H1 (cell line): ENCODE measurements at regions not wholly inside any gene's neighbourhood (a gene's known extent, or its start where the extent isn't known, plus 50 kb on each side); places are given as distances from the start of the nearest gene placed in this dataset.

Source experiments
- TF ChIP-seq, protein P1 (sequence below), 3 experiments: IDR thresholded peaks; 1 replicate in 2 of 3; 2 replicates in 1 of 3; pipeline versions ENCODE4 v1.5.1 to v1.6.1; 2011; ENCODE audit warnings: low read length in 3 of 3, mild to moderate bottlenecking in 3 of 3, inconsistent platforms in 2 of 3, low read depth in 1 of 3, moderate library complexity in 1 of 3; ENCODE audit not compliant: insufficient read depth in 1 of 3; ENCODE audit errors: control extremely low read depth in 1 of 3
- TF ChIP-seq, protein P2 (sequence below): IDR thresholded peaks from 2 replicates; pipeline ENCODE4 v1.6.1; 2012; ENCODE audit warnings: low read length, inconsistent platforms

DNA sequence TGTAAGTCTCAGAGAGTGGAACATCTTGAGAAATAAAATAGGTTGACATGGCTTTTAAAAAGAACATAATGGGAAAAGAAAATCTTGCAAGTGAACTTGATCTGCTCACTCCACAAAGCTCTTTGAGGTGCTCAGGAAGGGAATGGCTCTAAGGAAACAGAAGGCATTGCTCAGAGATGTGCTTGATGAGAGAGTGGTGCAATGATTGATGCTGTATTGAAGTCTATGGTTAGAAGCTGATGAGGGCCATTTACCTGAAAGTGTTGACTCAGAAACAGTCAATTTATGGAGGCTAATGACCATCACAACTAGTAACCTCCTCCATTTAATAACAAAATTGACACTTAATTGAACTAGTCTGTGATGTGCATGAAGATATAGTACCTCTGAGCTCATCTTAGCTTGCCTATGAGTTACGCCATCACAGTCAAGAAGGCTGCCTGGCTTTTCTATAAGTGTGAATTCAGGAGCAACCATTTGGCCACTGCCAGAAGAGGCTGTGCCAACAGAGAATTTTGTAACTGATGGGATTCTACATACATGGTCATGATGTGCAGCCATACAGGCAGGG is 639.1 kb downstream of the JRKL start:
- TF ChIP-seq, protein P1, sequence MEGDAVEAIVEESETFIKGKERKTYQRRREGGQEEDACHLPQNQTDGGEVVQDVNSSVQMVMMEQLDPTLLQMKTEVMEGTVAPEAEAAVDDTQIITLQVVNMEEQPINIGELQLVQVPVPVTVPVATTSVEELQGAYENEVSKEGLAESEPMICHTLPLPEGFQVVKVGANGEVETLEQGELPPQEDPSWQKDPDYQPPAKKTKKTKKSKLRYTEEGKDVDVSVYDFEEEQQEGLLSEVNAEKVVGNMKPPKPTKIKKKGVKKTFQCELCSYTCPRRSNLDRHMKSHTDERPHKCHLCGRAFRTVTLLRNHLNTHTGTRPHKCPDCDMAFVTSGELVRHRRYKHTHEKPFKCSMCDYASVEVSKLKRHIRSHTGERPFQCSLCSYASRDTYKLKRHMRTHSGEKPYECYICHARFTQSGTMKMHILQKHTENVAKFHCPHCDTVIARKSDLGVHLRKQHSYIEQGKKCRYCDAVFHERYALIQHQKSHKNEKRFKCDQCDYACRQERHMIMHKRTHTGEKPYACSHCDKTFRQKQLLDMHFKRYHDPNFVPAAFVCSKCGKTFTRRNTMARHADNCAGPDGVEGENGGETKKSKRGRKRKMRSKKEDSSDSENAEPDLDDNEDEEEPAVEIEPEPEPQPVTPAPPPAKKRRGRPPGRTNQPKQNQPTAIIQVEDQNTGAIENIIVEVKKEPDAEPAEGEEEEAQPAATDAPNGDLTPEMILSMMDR (IDR thresholded peaks at IDR 0.05; ENCODE audit: control extremely low read depth in 1 of 3, insufficient read depth in 1 of 3, low read depth in 1 of 3, low read length in 3 of 3) = no peak
- TF ChIP-seq, protein P2, sequence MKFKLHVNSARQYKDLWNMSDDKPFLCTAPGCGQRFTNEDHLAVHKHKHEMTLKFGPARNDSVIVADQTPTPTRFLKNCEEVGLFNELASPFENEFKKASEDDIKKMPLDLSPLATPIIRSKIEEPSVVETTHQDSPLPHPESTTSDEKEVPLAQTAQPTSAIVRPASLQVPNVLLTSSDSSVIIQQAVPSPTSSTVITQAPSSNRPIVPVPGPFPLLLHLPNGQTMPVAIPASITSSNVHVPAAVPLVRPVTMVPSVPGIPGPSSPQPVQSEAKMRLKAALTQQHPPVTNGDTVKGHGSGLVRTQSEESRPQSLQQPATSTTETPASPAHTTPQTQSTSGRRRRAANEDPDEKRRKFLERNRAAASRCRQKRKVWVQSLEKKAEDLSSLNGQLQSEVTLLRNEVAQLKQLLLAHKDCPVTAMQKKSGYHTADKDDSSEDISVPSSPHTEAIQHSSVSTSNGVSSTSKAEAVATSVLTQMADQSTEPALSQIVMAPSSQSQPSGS = no peak
